ENCODE measurements at regions not wholly inside any gene's neighbourhood (a gene's known extent, or its start where the extent isn't known, plus 50 kb on each side); places are given as distances from the start of the nearest gene placed in this dataset.
"Not testable (repeated sequence)": the region's sequence is repeated elsewhere in the genome, so short reads cannot be mapped to it uniquely, and the experiment has no call there.

DNA sequence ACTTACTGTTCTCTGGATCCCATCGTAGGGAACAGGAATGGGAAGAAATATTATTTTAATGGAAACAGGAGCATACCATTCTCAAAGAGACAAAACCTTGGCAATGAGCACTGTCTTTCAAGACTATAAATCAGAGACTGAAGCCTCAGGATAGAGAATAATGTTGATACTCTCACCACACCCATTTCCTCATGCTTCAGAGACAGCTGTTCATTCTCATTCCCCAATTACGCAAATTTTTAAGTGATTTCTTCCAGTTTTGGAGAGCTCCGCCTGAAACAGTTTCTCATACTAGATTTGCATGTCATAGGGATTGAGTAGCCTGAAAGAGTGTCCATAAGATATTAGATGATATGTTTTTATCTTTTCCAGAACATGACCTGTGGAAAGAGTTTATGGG lies 290.5 kb upstream of the RASA1 start:
- DNase-seq (ENCODE audit: low read depth), result no peak

DNA sequence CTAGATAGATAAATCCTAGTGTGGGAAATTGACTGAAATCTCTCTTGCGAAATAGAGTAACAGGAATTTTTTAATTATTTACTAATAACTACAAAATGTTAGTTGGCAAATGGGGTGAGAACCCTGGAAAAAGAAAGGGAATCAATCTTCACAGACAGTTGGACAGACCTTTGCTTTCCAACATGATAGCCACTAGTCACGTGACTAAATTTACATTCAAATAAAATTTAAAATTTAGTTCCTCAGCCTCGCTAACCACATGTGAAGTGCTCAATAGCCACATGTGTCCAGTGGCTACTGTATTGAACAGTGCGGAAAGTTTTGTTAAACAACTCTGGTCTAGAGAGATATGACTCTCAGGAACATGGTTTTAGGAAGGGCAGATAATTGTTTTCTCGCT lies 289.9 kb upstream of the RASA1 start:
- DNase-seq (ENCODE audit: low read depth), result no peak

DNA sequence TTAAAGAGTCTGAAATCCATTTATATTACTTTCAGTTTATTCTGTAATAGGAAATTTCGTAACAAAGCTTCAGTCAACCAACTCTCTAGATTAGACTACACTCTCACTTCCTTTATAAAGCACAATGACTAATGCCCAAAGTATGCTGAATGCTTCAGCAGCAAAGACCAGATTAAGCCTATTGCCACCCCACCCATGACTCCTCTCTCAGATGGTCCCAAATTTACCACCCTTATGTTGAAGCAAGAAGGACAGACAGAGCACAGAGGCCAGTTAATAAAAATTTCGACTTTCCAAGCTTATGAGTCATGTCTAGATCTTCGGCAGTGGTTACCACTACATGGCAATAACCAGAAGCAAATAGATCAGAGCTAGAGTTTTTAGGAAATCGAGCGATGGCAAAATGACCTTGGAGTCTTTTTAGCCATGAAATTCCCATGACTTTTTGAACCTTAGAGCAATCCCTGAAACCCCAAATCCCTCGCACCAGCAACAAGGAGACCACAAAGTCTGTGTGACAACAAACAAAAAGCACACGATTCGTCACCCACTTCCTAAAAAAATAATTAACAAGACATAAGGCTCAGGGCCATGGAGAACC lies 287.8 kb upstream of the RASA1 start:
- DNase-seq (ENCODE audit: low read depth), result peak; percentile 76

DNA sequence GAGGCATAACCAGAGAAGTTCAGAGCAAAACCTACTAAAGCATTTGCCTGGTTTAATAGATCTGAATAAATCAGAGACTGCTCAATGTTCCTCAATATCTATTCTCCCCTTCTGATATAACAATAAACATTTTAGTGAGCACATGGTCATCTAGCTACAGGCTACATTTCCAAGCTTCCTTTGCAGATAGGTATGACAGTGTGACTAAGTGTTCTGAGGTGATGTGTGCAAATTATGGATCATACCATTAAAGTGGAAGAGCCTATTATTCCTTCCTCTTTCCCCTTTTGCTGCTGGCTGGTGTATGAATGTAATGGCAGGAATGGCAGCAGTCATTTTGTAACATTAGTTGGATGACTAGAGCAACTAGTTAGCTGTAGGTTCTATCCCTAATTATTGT lies 285.8 kb upstream of the RASA1 start:
- DNase-seq (ENCODE audit: low read depth), result no peak

DNA sequence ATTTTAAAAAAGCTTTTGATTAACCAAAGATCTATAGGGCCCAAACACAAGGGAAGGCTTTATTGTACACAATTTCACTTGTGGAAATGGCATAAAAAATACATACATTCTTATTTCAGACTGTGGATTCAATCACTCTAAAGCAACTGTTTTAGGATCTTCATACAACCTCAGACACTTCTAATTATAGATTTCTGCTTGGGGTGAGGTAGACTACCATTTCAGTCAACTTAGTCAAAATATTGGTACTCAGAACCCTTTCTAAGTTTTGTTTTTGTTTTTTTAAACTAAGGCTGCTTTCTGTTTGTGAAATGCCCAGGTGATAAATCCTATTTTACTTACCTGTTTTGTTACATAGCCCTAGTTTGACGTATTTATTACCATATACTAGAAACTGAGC lies 284.5 kb upstream of the RASA1 start:
- DNase-seq (ENCODE audit: low read depth), result no peak

DNA sequence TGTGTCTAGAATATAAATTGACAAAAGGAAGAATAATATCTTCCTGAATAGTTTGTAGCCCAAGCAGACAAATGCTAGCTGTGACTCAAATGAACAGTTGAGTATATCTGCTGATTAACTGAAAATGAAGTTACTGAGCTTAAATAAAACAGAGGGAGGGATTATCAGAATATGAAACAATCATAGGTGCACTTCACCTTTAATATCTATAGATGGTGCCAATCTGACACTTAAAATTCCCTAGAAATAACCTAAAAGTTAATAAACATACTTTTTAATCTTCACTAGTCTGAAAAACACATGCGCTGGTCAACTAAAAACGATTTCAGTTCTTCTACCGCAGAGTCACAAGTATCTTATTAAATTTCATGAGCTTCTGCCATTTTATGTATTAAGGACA lies 280.8 kb upstream of the RASA1 start:
- no peak for DNase-seq (ENCODE audit: low read depth)

DNA sequence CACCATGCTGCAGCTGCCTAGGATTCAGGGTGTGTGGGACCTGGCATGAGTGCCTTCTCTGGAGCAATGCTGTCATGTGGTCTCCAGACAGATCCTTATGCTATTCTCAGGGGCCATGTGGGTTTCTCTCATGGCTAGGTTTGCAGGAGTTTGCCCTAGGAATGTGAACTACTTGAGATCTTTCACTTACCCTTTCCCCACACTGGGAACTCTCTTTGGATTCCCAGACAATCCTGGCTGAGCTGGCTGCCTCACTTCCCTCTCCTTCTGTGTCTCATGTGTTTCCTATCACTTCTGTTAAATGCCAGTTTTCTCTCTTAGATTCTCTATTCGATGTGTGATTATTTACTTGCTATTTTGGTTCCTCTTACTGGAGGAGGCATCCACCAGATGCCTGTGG lies 270.2 kb upstream of the RASA1 start:
- no peak for DNase-seq (ENCODE audit: low read depth)

DNA sequence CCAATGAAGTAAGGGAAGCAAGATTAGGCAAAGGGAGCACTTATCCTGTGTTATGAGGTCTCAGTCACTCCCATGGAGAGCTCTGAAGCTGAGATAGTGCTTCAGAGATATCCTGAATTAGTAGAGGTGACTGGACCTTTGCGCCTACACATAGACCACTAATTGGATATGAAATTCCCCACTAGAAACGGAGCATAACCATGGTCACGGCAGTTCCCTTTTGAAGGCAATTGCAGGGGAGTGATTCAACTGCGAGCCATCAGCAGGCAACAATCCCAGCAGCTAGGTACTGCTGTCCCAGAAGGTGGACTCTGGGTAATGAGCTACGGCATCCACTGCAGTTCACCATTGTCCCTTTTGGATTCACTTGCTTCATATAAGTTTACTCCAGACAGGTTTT lies 267.7 kb upstream of the RASA1 start:
- peak; percentile 84 for DNase-seq (ENCODE audit: low read depth)

DNA sequence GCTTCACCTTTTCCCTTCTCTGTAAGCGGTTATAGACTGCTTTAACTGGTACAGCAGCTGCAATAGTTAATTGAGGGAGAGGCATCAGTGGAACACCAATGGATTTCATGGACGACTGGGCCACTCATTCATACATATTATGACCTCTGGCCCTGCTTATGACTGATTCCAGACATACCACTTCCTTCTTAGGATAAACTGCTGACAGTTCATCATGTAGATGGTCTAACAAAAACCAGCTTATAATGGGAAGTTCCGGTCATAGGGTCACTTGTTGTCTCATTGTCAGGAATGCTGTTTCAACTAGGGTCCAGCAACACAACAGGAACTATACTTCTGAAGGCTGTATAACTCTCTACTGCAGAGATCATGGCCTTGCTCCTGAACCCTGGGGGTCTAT lies 265.2 kb upstream of the RASA1 start:
- DNase-seq (ENCODE audit: low read depth), result no peak

DNA sequence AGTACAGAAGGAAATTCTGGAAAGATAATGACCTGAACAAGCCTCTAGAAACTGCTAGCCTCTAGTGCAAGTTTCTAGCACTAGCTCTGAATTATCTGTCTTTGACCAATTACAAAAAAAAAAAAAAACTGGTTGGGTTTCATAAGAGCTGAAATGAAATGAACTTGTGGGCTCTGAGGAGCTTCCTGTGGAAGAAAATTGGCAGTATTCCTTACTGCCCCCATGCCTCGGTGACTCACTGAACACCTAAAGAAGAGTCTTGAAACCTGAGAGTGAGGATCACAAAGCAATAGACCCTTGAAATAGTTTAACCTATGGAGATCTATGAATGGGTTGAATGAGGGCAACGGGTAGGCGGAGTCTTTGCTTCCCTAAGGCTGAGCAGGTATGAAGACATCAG lies 263.6 kb upstream of the RASA1 start:
- peak; percentile 63 for DNase-seq (ENCODE audit: low read depth)

DNA sequence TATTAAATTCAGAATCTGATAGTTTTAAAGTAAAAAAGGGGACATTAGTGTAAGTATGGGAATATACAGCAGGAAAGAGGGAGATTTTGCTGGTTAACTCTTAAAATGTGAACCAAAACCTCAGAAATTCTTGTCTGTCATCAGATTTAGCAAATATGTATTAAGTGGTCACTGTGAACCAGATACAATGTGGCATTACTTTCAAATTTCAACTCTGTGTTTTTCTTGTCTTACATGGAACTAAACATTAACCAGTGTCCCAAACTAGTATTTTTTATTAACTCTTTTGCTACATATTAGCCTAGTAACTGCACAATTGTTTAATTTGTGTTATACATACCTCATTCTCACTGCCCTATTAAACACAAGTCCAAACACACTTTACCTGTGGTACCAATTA lies 259.9 kb upstream of the RASA1 start:
- DNase-seq (ENCODE audit: low read depth), result no peak

DNA sequence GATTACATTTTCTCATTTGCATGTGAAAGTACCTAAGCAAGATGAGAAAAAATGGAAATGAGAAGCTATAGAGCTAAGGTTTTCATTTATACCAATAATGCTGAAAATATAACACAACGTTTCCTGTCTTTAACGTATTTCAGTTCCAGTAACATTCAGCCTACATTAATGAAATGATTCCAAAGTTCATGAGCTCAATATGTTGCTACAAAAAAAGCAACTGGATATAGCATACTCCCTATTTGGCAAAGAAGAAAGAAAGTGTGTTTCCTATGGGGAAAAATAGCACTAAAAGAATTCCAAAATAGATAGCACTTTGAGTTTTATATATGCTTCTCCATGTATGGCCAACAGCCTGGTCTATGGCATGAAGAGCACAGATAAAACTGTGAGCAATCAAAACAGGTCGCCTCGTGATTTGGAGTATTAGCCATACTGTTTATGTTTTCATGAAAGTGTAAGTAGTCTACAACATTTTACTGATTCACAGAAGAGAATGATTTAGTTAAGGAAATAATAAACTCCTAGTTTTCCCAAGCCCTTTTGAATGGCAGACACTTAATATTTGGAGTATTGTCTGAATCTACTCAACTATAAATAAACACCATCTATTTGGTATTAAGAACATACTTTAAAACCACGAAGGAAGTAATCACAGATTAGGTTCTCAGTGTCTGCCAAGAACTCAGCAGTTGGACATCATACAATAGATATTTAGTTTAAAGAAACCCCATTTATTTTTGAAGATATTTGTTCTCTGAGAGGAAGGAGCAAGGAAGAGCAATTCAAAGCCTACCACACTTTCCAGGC lies 258.7 kb upstream of the RASA1 start:
- DNase-seq (ENCODE audit: low read depth), result no peak

DNA sequence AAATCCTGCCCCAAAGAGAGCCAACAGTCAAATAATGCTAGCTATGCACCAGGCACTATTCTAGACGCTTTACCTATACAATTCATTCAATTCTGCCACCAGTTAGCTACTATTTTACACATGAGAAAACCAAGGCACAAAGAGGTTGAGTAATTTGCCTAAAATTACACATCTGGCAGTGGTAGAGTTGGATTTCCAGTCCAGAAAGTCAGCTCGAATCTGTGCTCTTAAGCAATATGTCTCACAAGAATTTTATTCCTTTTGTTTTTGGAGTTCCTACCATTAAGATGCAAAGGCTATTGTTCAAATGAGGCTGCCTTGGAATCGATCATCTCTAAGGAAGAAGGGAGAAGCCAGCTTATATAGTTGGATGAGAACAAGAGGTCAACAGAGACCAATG lies 256.9 kb upstream of the RASA1 start:
- no peak for DNase-seq (ENCODE audit: low read depth)

DNA sequence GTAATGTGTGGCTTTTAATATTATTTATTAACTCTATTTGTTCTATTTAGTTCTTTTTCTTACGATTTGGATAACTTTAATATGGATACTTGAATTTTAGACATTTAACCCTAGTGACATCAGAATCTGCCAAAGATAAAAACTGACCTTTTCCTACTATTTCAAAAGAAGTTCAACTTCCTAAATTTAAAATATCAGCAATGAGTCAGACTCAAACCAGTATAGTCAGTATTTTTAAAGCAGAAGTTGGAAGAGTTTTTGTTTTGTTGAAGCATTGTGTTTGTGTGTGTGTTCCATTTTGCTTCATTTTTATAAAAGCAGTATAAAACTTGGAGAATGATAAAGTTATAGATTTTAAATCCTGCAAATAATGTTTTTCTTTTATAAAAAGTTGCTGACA lies 251.8 kb upstream of the RASA1 start:
- no peak for DNase-seq (ENCODE audit: low read depth)

DNA sequence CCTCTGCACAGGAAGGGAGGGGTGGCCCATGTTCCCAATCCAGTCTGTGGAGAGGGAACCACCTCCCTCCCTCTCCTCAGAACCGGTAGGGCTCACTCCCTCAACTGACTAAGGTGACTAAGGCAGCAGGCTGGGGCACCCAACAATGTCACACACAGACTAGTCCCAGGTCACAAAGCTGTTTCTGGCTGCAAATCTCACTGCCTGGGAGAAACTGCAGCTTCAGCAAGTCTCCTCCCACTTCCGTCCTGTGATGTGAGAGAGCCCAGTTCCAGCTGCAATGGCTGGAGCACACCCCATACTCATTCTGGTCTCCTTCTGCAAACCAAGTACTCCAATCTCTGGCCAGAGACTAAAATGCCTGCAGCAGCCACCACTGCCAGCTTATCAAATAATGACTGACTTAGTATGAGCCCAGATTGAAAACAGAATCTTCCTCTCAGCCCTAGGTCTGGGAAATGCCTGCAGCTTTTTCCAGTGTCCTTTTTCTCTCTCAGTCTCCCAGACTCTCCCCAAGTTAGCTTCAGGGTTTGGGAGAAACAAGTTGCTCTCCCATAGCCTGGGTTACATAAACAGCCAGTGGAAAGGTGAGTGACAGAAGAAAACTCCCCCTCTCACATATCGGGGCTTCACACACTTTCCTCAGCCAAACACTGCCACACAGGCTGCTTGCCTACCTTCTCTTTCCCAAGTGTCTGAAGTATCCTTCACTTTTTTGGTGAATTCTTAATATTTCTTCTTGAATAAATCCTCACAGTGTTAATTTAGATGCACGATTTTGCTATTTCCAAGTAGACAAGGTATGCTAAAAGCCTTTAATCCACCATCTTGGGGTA lies 247.4 kb upstream of the RASA1 start:
- DNase-seq (ENCODE audit: low read depth), result peak; percentile 36

DNA sequence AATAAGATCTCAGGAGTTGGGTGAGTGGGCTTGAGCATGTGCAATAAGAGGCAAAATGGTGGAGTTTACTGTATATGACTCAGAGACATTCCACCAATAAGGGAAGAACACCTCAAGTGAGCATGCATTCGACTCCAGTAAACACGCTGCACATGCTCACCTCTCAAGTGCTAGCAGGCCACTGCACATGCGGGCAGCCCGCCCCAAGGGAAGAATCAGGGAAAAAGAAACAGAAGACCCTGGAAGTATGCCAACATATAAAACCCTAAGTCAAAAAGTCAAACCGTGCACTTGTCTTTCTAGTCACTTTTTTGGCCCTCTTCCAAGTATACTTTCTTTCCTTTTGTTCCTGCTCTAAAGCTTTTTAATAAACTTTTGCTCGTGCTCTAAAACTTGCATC lies 245.3 kb upstream of the RASA1 start:
- DNase-seq (ENCODE audit: low read depth), result no peak

DNA sequence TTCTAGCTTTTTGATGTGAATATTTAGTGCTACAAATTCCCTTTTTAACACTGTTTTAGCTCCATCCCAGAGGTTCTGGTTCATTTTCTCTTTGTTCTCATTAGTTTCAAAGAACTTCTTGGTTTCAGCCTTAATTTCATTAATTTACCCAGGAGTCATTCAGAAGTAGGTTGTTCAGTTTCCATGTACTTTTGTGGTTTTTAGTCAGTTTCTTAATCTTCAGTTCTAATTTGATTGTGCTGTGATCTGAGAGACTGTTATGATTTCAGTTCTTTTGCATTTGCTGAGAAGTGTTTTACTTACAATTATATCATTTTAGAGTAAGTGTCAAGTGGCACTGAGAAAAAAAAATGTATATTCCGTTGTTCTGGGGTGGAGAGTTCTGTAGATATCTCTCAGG lies 240.1 kb upstream of the RASA1 start:
- no peak for DNase-seq (ENCODE audit: low read depth)

DNA sequence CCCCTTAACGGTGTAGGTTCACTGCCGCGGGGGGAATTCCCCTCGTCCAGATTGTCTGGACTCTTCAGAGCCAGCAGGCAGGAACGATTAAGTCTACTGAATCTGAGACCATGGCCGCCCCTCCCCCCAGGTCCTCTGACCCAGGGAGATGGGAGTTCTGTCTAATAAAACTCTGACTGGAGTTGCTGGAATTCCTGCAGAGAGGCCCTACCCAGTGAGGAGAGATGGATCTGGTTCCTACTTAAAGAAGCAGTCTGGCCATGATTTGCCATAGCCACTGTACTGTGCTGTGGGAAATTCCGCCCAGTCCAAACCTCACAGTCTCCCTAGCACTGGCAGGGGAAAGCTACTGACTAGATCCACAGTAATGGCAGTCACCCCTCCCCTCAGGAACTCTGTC lies 237.7 kb upstream of the RASA1 start:
- peak; percentile 7 for DNase-seq (ENCODE audit: low read depth)

DNA sequence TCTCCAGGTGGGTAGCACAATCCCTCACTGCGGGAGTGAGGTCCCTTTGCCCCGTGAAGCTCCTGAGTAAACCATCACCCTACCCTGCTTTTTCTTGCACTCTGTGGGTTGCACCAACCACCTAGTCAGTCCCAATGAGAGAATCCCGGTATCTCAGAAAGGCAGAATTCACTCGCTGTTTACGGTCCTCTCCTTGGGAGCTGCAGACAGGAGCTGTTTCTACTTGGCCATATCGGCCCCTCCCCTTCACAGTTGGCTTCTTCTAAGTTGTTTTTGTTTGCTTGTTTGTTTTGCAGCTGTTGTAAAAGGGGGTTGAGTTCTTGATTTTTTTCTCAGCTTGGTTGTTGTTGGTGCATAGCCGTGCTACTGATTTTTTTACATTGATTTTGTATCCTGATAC lies 237.0 kb upstream of the RASA1 start:
- DNase-seq (ENCODE audit: low read depth), result no peak

DNA sequence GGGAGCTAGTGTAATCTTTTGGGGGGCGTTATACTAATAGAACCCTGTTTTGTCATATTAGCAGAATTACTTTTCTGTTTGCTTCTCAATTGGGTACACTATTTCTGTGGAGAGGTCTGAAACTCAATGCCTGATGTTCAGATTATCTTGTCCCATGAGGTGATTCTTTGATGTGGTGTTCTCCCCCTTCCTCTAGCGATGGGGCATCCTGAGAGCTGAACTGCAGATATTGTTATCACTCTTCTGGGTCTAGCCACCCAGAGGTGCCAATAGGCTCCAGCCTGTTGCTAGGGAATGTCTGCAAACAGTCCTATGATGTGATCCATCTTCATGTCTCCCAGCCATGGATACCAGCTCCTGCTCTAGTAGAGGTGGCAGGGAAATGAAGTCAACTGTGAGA lies 233.1 kb upstream of the RASA1 start:
- DNase-seq (ENCODE audit: low read depth), result no peak

DNA sequence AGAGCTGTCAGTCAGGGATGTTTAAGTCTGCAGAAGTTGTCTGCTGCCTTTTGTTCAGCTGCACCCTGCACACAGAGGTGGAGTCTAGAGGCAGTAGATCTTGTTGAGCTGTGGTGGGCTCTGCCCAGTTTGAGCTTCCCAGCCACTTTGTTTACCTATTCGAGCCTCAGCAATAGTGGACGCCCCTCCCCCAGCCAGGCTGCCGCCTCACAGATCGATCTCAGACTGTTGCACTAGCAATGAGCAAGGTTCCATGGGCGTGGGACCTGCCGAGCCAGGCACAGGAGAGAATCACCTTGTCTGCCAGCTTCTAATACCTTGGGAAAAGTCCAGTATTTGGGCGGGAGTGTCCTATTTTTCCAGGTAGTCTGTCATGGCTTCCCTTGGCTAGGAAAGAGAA lies 225.1 kb upstream of the RASA1 start:
- DNase-seq (ENCODE audit: low read depth), result no peak

DNA sequence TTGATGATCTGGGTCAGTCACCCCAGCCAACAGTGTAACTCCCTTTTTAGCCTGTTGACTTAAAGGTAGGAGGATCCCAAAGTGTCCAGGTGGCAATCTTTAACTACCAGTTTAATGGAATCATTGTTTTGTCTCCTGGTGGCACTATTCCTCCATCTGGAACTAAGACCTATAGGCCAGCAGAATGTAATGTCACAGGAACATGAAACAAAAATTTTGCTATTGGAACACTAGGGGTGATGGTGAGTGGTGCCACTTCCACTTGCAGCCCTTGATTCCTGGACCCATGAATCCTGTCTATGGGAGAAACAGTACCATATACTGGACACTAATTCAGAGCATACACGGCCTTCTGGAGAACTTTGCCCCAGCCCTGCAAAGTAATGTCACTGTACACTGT lies 219.5 kb upstream of the RASA1 start:
- DNase-seq (ENCODE audit: low read depth), result peak; percentile 5

DNA sequence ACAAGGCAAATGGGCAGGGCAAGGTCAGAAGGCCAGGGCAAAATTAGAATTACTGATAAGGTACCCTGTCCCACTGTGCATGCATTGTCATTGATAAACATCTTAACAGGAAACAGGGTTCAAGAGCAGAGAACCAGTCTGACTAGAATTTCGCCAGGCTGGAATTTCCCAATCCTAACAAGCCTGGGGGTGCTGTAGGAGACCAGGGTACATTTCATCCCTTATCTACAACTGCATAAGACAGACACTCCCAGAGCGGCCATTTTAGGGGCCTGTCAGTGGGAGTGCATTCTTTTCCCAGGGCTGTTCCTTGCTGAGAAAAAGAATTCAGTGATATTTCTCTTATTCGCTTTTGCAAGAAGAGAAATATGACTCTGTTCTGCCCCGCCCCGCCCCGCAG lies 218.7 kb upstream of the RASA1 start:
- DNase-seq (ENCODE audit: low read depth), result not testable (repeated sequence)

Data from Daoy (cell line).